ENCODE measurements at regions not wholly inside any gene's neighbourhood (a gene's known extent, or its start where the extent isn't known, plus 50 kb on each side); places are given as distances from the start of the nearest gene placed in this dataset.

DNA sequence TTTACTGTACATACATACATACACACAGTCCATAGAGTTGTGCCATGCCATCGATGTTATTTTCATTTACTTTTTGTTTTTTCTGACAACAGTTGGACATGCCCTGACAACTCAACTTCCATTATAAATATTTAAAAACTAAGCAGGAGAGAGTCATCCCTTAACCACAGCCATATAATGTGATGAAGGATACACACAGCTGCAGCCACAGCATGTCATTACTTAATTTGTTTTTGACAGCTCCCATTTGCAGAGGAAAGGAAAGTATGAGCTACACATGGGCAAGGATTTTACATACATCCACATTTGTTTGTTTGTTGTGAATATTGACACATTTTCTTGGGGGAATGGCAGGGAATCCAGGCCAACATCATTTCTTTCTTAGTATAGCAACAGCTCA is 91.5 kb upstream of the TUT7 start:
- H3K4me1 Mint-ChIP-seq (ENCODE audit: low read depth): no peaks in the 10 kb centered on the region
- peaks cover 21% of the 10 kb centered on the region for H3K27me3 Mint-ChIP-seq
- H3K27ac Mint-ChIP-seq: no peak overlapping the region
- no peak overlapping the region for H3K4me3 Mint-ChIP-seq
- no peaks in the 10 kb centered on the region for H3K36me3 Mint-ChIP-seq (ENCODE audit: low read depth)
- H3K9me3 Mint-ChIP-seq: no peaks in the 10 kb centered on the region

DNA sequence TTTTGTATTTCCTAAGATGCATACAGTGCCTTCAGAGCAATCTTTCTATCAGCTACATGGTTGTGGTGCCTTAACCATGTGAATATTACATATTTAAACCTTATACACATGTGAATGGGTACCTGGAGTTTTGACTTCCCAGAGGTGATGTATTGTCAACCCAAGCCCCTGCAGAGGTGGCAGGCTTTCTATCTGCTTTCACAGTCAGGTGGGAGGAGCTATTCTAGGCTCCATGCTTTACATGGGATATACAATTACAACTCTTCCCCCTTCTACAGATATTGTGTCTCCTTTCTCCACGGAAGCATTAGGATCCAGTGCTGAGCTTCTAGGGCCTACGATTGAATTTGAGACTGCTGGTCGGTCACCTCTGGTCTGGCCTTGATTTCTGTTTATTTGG is 89.8 kb upstream of the TUT7 start:
- Mint-ChIP-seq H3K4me1 (ENCODE audit: low read depth) (no peaks in the 10 kb centered on the region), H3K36me3 (ENCODE audit: low read depth) (no peaks in the 10 kb centered on the region), H3K9me3 (no peaks in the 10 kb centered on the region), H3K4me3 (no peak overlapping the region), H3K27me3 (peaks cover 24% of the 10 kb centered on the region), H3K27ac (no peak overlapping the region)

DNA sequence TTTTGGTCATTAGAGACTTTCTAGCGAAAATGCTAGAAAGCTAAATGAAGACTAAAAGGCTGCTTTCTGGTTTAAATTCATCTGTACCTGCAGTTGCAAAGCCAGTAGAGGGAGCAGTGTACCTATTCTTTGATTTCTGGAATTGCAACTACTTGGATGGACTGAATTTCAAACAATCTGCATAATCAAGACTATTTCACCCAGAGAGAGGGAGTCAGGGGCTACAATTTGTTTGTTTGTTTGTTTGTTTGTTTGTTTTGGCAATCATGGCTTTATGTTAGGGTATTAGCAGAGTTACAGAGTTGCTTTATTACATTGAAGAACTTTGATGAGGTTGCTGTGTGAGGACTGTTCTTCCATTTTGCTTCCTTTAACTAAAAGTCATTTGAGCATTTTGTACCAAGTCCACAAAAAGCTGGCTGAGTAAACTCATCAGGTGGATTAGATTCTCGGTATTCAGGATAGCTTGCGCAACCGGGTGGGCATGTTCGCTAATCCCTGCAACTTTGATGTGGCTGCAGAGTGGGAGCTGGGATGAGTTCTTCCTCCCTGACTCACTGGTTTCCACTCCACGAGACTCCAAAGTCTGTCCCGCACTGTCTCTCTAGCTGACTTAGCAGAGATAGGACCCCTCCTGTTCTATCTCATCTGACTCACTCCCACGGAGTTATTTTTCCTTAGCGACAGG is 80.0 kb upstream of the TUT7 start:
- no peaks in the 10 kb centered on the region for H3K4me1 Mint-ChIP-seq (ENCODE audit: low read depth)
- no peaks in the 10 kb centered on the region for H3K36me3 Mint-ChIP-seq (ENCODE audit: low read depth)
- no peak overlapping the region for H3K27ac Mint-ChIP-seq
- H3K4me3 Mint-ChIP-seq: no peak overlapping the region
- peaks cover 25% of the 10 kb centered on the region for H3K27me3 Mint-ChIP-seq
- H3K9me3 Mint-ChIP-seq: peaks cover 5% of the 10 kb centered on the region

DNA sequence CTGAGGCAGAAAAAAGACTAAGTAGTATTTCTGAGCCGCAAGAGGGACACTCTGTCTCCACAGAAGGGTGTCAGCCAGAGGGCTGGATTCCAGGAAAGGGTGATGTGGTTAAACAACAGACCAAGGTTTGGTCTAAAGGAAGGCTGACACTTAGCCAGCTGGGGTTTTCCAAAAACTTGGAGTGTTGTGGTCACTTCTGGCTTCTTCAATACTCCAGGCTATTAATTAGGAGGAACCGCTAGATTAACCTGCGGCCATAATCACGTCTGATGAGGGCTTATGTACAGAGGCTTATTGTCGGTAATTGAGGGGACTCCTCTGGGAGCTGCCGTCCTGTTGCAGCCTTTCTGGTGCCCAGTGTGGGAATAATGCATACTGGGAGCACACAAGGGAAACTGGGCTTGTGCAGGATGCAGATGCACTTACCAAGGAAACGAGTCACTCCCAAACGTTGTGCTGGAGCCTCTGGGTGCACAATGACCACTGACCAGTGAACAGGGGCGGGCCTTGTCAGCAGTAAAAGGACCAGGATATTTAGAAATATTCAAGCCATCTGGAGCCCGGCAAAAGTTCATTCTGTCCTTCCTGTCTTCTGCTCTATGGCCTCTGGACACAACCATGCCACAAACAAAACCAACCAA is 70.2 kb upstream of the TUT7 start:
- H3K9me3 Mint-ChIP-seq: no peaks in the 10 kb centered on the region
- no peak overlapping the region for H3K27ac Mint-ChIP-seq
- no peaks in the 10 kb centered on the region for H3K4me1 Mint-ChIP-seq (ENCODE audit: low read depth)
- peaks cover 13% of the 10 kb centered on the region for H3K27me3 Mint-ChIP-seq
- no peaks in the 10 kb centered on the region for H3K36me3 Mint-ChIP-seq (ENCODE audit: low read depth)
- H3K4me3 Mint-ChIP-seq: no peak overlapping the region

DNA sequence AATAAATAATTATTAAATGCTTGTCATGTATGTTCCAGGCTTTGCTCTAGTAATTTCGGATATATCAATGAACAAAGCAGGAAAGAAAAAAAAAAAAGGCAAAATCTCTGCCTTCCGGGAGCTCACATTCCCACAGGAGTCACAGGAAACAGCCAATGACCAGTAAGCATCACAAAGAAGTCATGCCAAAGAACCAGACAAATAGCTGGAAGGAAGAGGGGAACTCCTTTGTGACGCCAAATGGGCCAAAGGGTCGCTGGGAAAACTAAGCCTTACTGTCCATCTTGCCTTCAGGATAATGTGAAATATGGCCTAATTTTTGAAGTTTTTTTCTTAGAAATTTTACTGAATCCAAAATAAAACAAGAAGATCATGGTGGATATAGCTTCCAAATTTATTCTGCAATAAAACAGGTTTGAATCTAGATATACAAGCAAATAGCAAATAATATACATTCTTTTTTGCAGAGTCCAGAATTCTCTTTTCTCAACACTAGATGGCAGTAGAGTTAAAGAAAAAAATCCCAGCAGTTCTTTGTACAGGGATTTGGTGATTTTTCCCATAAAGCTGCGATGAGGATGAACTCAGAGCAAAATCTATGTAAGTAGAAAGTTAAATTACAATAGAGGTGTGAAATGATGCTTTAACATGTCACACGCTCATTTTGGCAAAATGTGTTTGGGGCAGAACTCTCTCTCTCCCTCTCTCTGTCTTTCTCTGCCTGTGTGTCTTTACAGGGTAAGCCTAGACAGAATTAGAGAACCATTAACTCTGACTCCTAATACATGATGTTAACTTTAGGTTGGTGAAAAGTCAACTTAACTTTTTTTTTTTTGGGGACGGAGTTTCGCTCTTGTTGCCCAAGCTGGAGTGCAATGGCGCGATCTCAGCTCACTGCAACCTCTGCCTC is 60.0 kb upstream of the TUT7 start:
- H3K9me3 Mint-ChIP-seq: no peaks in the 10 kb centered on the region

DNA sequence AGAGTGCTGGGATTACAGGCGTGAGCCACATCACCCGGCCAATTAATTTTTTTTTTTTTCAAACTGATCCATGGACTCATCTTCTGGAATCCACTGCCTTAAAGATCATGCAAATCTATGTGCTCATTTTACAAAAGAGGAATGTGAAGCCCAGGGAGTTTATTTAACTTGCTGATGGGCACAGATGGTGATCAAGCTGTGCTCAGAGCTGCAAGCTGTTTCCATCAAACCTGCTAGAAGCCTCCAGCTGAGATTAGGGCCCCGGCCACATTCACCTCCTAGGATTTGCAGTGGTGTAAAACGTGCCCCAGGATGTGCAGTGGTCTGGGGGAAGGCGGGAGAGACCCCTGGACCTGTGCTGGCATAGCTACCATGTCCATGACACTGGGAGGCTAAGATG is 56.1 kb upstream of the TUT7 start:
- peaks cover 13% of the 10 kb centered on the region for H3K27me3 Mint-ChIP-seq

More for the DNA sequence above, 60.0 kb upstream of the TUT7 start:
- no peaks in the 10 kb centered on the region for H3K4me1 Mint-ChIP-seq (ENCODE audit: low read depth)
- H3K27me3 Mint-ChIP-seq: no peaks in the 10 kb centered on the region
- no peak overlapping the region for H3K27ac Mint-ChIP-seq
- no peaks in the 10 kb centered on the region for H3K36me3 Mint-ChIP-seq (ENCODE audit: low read depth)
- H3K4me3 Mint-ChIP-seq: no peak overlapping the region

DNA sequence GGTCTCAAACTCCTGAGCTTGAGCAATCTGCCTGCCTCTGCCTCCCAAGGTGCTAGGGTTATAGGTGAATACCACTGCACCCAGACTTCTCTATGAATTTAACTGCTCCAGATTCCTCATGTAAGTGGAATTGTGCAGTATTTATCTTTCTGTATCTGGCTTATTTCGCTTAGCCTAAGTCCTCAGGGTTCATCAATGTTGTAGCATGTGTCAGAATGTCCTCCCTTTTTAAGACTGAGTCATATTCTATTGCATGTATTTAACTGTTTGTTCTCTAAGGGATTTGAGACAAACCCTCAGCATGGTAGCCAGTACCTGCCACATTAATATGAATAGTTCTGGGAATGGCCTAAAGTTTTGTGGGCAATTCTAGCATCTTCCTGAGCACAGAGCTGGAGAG is 53.9 kb upstream of the TUT7 start:
- H3K4me3 Mint-ChIP-seq: no peak overlapping the region
- peaks cover 27% of the 10 kb centered on the region for H3K4me1 Mint-ChIP-seq (ENCODE audit: low read depth)
- no peaks in the 10 kb centered on the region for H3K36me3 Mint-ChIP-seq (ENCODE audit: low read depth)
- no peak overlapping the region for H3K27ac Mint-ChIP-seq
- no peaks in the 10 kb centered on the region for H3K9me3 Mint-ChIP-seq
- peaks cover 13% of the 10 kb centered on the region for H3K27me3 Mint-ChIP-seq

More for the DNA sequence above, 56.1 kb upstream of the TUT7 start:
- H3K36me3 Mint-ChIP-seq (ENCODE audit: low read depth): no peaks in the 10 kb centered on the region
- peaks cover 26% of the 10 kb centered on the region for H3K4me1 Mint-ChIP-seq (ENCODE audit: low read depth)
- H3K4me3 Mint-ChIP-seq: no peak overlapping the region
- H3K9me3 Mint-ChIP-seq: no peaks in the 10 kb centered on the region
- no peak overlapping the region for H3K27ac Mint-ChIP-seq

DNA sequence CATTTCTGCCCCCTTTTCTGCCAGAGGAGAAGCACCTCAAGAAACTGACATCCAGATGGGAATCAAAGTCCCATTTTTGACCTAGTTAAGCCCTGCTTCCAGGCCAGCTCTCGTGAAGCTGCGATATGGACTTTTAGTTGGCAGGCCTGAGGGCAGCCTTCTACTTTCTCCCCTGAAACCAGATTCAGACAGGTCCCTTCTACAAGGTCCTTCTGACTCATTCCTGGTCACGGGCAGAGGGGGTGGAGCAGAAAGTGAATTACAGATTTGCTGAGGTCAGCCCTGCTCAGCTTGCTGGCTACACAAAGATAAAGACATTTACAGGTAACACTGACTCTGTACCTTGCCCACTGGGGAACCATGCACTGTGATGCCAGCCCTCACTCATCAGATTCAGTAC is 52.8 kb upstream of the TUT7 start:
- Mint-ChIP-seq H3K9me3 (no peaks in the 10 kb centered on the region), H3K4me3 (no peak overlapping the region), H3K27me3 (peaks cover 18% of the 10 kb centered on the region), H3K4me1 (ENCODE audit: low read depth) (peaks cover 27% of the 10 kb centered on the region), H3K36me3 (ENCODE audit: low read depth) (no peaks in the 10 kb centered on the region), H3K27ac (no peak overlapping the region)

DNA sequence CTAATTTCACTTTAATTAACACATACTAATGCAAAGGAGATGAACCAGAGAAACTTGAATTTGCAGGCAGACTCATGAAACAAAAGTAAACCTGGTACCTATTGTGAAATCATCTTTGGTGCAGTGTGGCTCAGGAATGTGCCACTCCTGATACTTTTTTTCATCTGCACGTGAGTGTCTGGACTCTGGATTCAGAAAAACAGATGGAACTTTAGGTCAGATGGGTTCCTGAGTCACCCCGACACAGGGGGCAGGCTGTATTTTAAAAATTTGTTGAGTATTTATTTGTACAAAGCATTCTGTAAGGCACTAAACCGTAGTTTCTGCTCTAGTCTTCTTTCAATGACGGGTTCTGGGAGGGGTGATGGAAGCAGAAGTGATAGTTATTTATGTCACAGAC is 52.2 kb upstream of the TUT7 start:
- Mint-ChIP-seq H3K4me1 (ENCODE audit: low read depth) (peaks cover 27% of the 10 kb centered on the region), H3K4me3 (no peak overlapping the region), H3K27ac (peak overlapping the region; percentile 50), H3K36me3 (ENCODE audit: low read depth) (no peaks in the 10 kb centered on the region), H3K9me3 (no peaks in the 10 kb centered on the region), H3K27me3 (peaks cover 18% of the 10 kb centered on the region)

DNA sequence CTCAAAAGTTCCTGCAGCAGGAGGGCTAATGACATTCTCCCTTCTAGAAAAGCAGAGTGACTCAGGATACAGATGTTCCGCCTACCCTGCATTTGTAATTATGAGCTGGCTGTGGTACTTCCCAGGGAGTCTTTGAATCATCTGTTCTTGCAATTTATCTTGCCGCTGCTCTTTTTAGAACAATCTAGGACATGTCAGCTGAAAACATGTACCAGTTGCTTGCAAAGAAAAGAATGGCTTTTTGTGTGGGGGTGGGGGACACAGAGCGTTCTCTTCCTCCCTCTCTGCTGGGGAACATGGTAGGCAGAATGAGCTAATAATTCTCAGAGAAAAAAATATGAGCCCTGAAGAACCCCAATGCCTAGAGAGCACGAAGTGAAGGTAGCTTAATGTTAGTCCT is 51.7 kb upstream of the TUT7 start:
- peak overlapping the region; percentile 50 for H3K27ac Mint-ChIP-seq
- H3K4me1 Mint-ChIP-seq (ENCODE audit: low read depth): peaks cover 27% of the 10 kb centered on the region
- H3K27me3 Mint-ChIP-seq: peaks cover 18% of the 10 kb centered on the region
- H3K36me3 Mint-ChIP-seq (ENCODE audit: low read depth): no peaks in the 10 kb centered on the region
- no peak overlapping the region for H3K4me3 Mint-ChIP-seq
- H3K9me3 Mint-ChIP-seq: no peaks in the 10 kb centered on the region

DNA sequence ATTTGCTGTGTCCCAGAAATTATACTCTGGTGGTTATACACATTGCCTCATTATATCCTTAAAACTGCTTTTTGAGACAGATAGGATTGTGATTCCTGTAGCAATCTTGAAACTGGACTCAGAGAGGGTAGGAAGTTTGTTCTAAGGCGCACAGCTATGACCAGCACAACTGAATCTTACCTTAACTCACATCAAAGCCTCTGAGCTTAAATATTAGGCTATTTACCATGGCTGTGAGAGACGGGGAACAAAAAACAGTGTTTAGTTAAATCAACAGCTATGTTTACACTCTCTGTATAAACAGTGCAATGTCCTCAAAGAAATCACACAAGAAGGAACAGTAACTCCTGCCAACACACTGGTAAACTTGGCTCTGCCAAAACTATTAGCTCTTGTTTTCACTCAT is 50.9 kb upstream of the TUT7 start:
- Mint-ChIP-seq H3K4me3 (no peak overlapping the region), H3K4me1 (ENCODE audit: low read depth) (peaks cover 27% of the 10 kb centered on the region), H3K9me3 (no peaks in the 10 kb centered on the region), H3K36me3 (ENCODE audit: low read depth) (no peaks in the 10 kb centered on the region), H3K27me3 (peaks cover 18% of the 10 kb centered on the region), H3K27ac (peak overlapping the region; percentile 59)
